ENCODE measurements at regions not wholly inside any gene's neighbourhood (a gene's known extent, or its start where the extent isn't known, plus 50 kb on each side); places are given as distances from the start of the nearest gene placed in this dataset.

- no peaks in the 10 kb centered on the region for H3K27me3 ChIP-seq (replicated peaks; ENCODE audit: control insufficient read depth, insufficient read depth, low read length, poor library complexity, severe bottlenecking)
- H3K4me3 ChIP-seq (ENCODE audit: insufficient read depth, low read depth, low read length, poor library complexity, severe bottlenecking): no peak overlapping the region
- no peaks in the 10 kb centered on the region for H3K4me1 ChIP-seq (ENCODE audit: control insufficient read depth, insufficient read depth, low read length, poor library complexity, severe bottlenecking)
- no peaks in the 10 kb centered on the region for H3K9me3 ChIP-seq (ENCODE audit: control insufficient read depth, low read length)
- no peak for DNase-seq
- no peak overlapping the region for H3K27ac ChIP-seq (ENCODE audit: insufficient read depth, low read length, poor library complexity, severe bottlenecking)
- H3K36me3 ChIP-seq (ENCODE audit: control insufficient read depth, insufficient read depth, low read length): no peaks in the 10 kb centered on the region
Observed at GRCh38 chr12:128043317-128043716, 223.7 kb upstream of the TMEM132C start.

GRCh38 chr12:128047266-128048060 is 219.5 kb upstream of the TMEM132C start:
- Histone ChIP-seq H3K9me3 (ENCODE audit: control insufficient read depth, low read length) (no peaks in the 10 kb centered on the region), H3K4me3 (ENCODE audit: insufficient read depth, low read depth, low read length, poor library complexity, severe bottlenecking) (no peak overlapping the region), H3K36me3 (ENCODE audit: control insufficient read depth, insufficient read depth, low read length) (no peaks in the 10 kb centered on the region), H3K27me3 (replicated peaks; ENCODE audit: control insufficient read depth, insufficient read depth, low read length, poor library complexity, severe bottlenecking) (no peaks in the 10 kb centered on the region), H3K4me1 (ENCODE audit: control insufficient read depth, insufficient read depth, low read length, poor library complexity, severe bottlenecking) (no peaks in the 10 kb centered on the region), H3K27ac (ENCODE audit: insufficient read depth, low read length, poor library complexity, severe bottlenecking) (no peak overlapping the region)
- no peak for DNase-seq

GRCh38 chr12:128052331-128052730 is 214.6 kb upstream of the TMEM132C start:
- no peak overlapping the region for H3K27ac ChIP-seq (ENCODE audit: insufficient read depth, low read length, poor library complexity, severe bottlenecking)
- H3K27me3 ChIP-seq (replicated peaks; ENCODE audit: control insufficient read depth, insufficient read depth, low read length, poor library complexity, severe bottlenecking): no peaks in the 10 kb centered on the region
- H3K36me3 ChIP-seq (ENCODE audit: control insufficient read depth, insufficient read depth, low read length): no peaks in the 10 kb centered on the region
- H3K4me1 ChIP-seq (ENCODE audit: control insufficient read depth, insufficient read depth, low read length, poor library complexity, severe bottlenecking): no peaks in the 10 kb centered on the region
- H3K9me3 ChIP-seq (ENCODE audit: control insufficient read depth, low read length): no peaks in the 10 kb centered on the region
- no peak overlapping the region for H3K4me3 ChIP-seq (ENCODE audit: insufficient read depth, low read depth, low read length, poor library complexity, severe bottlenecking)
- no peak for DNase-seq

DNA sequence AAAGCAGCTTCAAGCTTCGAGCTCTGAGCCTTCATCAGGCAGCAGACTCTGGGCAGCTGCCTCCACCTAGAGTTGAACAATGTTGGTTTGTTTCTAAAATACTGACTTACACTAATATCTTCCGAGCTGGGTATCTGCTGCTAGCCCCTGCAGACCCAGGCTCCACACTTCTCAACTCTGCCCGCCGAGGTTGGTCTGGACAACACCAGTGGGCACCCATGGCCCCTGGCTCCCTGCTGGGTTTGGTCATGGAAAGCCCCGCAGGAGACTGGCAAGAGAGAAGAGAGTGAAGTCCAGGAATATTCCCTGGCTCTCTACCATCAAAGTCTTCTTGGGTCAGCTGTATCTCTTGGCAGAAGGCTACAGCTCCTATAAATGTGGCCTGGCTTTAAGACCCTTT is 214.2 kb upstream of the TMEM132C start:
- Histone ChIP-seq H3K27me3 (replicated peaks; ENCODE audit: control insufficient read depth, insufficient read depth, low read length, poor library complexity, severe bottlenecking) (no peaks in the 10 kb centered on the region), H3K4me3 (ENCODE audit: insufficient read depth, low read depth, low read length, poor library complexity, severe bottlenecking) (no peak overlapping the region), H3K4me1 (ENCODE audit: control insufficient read depth, insufficient read depth, low read length, poor library complexity, severe bottlenecking) (no peaks in the 10 kb centered on the region), H3K27ac (ENCODE audit: insufficient read depth, low read length, poor library complexity, severe bottlenecking) (no peak overlapping the region), H3K9me3 (ENCODE audit: control insufficient read depth, low read length) (no peaks in the 10 kb centered on the region), H3K36me3 (ENCODE audit: control insufficient read depth, insufficient read depth, low read length) (no peaks in the 10 kb centered on the region)
- no peak for DNase-seq

- Histone ChIP-seq H3K4me3 (ENCODE audit: insufficient read depth, low read depth, low read length, poor library complexity, severe bottlenecking) (no peak overlapping the region), H3K9me3 (ENCODE audit: control insufficient read depth, low read length) (no peaks in the 10 kb centered on the region), H3K36me3 (ENCODE audit: control insufficient read depth, insufficient read depth, low read length) (no peaks in the 10 kb centered on the region), H3K4me1 (ENCODE audit: control insufficient read depth, insufficient read depth, low read length, poor library complexity, severe bottlenecking) (no peaks in the 10 kb centered on the region), H3K27me3 (replicated peaks; ENCODE audit: control insufficient read depth, insufficient read depth, low read length, poor library complexity, severe bottlenecking) (no peaks in the 10 kb centered on the region), H3K27ac (ENCODE audit: insufficient read depth, low read length, poor library complexity, severe bottlenecking) (no peak overlapping the region)
- no peak for DNase-seq
Observed at GRCh38 chr12:128055567-128055966, 211.4 kb upstream of the TMEM132C start.

DNA sequence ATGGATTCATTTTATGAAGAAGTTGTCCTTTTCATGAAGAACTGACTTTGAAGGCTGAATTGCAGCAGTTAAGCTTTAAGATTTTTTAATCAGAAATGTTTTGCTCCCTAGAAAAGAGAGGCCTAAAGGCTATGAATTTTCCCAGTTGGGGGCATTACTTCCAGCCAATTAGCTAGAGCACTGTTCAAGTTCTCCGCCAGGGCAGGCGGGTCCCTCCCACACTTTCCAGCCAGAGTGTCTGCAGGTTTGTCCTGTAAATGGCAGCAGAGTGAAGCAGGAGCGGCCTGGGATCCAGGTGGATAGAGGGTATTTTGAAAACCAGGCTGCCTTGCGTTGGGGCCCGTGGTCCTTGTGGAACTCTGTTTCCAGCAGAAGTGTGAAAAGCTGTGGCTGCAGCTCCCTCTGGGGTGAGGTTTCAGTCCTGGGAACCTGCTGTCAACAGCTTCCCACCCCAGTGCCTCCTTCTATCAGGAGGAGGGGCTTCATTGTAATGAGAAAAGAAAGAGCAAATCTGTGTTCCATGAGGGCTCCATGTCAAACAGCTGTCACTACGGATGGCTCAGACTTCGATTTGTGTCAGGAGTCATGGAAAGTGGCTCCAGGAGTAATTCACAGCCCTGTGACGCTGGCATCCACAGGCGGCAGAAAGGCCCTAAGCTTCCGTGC is 210.7 kb upstream of the TMEM132C start:
- Histone ChIP-seq H3K4me3 (ENCODE audit: insufficient read depth, low read depth, low read length, poor library complexity, severe bottlenecking) (no peak overlapping the region), H3K4me1 (ENCODE audit: control insufficient read depth, insufficient read depth, low read length, poor library complexity, severe bottlenecking) (no peaks in the 10 kb centered on the region), H3K27me3 (replicated peaks; ENCODE audit: control insufficient read depth, insufficient read depth, low read length, poor library complexity, severe bottlenecking) (no peaks in the 10 kb centered on the region), H3K36me3 (ENCODE audit: control insufficient read depth, insufficient read depth, low read length) (no peaks in the 10 kb centered on the region), H3K9me3 (ENCODE audit: control insufficient read depth, low read length) (no peaks in the 10 kb centered on the region), H3K27ac (ENCODE audit: insufficient read depth, low read length, poor library complexity, severe bottlenecking) (no peak overlapping the region)
- DNase-seq: no peak

DNA sequence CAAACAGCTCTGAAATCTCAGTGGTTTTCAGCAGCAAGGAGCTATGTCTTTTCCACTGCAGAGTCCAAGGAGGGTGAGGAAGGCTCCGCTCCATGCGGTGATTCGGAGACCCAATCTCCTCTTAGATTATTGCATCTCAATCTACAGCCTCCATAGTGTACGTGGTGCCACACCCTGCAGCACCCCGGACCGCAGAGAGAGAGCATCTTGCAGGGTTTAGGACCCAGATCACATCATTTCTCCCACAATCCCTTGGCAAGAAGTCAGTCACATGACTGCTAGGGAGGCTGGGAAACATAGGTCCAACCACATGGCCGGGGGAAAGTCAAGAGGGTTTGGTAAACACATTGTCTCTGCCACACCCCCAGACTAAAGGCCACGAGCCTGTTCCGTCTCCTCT is 209.4 kb upstream of the TMEM132C start:
- no peaks in the 10 kb centered on the region for H3K9me3 ChIP-seq (ENCODE audit: control insufficient read depth, low read length)
- H3K36me3 ChIP-seq (ENCODE audit: control insufficient read depth, insufficient read depth, low read length): no peaks in the 10 kb centered on the region
- no peaks in the 10 kb centered on the region for H3K4me1 ChIP-seq (ENCODE audit: control insufficient read depth, insufficient read depth, low read length, poor library complexity, severe bottlenecking)
- no peak for DNase-seq
- no peaks in the 10 kb centered on the region for H3K27me3 ChIP-seq (replicated peaks; ENCODE audit: control insufficient read depth, insufficient read depth, low read length, poor library complexity, severe bottlenecking)
- H3K4me3 ChIP-seq (ENCODE audit: insufficient read depth, low read depth, low read length, poor library complexity, severe bottlenecking): no peak overlapping the region
- H3K27ac ChIP-seq (ENCODE audit: insufficient read depth, low read length, poor library complexity, severe bottlenecking): no peak overlapping the region

- no peaks in the 10 kb centered on the region for H3K4me1 ChIP-seq (ENCODE audit: control insufficient read depth, insufficient read depth, low read length, poor library complexity, severe bottlenecking)
Observed at GRCh38 chr12:128059621-128060370, 207.2 kb upstream of the TMEM132C start.

GRCh38 chr12:128068211-128068610 is 198.8 kb upstream of the TMEM132C start:
- H3K9me3 ChIP-seq (ENCODE audit: control insufficient read depth, low read length): no peaks in the 10 kb centered on the region
- no peaks in the 10 kb centered on the region for H3K4me1 ChIP-seq (ENCODE audit: control insufficient read depth, insufficient read depth, low read length, poor library complexity, severe bottlenecking)
- H3K27me3 ChIP-seq (replicated peaks; ENCODE audit: control insufficient read depth, insufficient read depth, low read length, poor library complexity, severe bottlenecking): no peaks in the 10 kb centered on the region
- DNase-seq: no peak
- H3K36me3 ChIP-seq (ENCODE audit: control insufficient read depth, insufficient read depth, low read length): no peaks in the 10 kb centered on the region
- no peak overlapping the region for H3K4me3 ChIP-seq (ENCODE audit: insufficient read depth, low read depth, low read length, poor library complexity, severe bottlenecking)
- no peak overlapping the region for H3K27ac ChIP-seq (ENCODE audit: insufficient read depth, low read length, poor library complexity, severe bottlenecking)

More at GRCh38 chr12:128059621-128060370, 207.2 kb upstream of the TMEM132C start:
- H3K36me3 ChIP-seq (ENCODE audit: control insufficient read depth, insufficient read depth, low read length): no peaks in the 10 kb centered on the region
- no peak overlapping the region for H3K27ac ChIP-seq (ENCODE audit: insufficient read depth, low read length, poor library complexity, severe bottlenecking)
- H3K4me3 ChIP-seq (ENCODE audit: insufficient read depth, low read depth, low read length, poor library complexity, severe bottlenecking): no peak overlapping the region
- no peaks in the 10 kb centered on the region for H3K27me3 ChIP-seq (replicated peaks; ENCODE audit: control insufficient read depth, insufficient read depth, low read length, poor library complexity, severe bottlenecking)
- H3K9me3 ChIP-seq (ENCODE audit: control insufficient read depth, low read length): no peaks in the 10 kb centered on the region
- no peak for DNase-seq

Measured in effector memory CD4-positive, alpha-beta T cell (primary cell).